ENCODE measurements at regions not wholly inside any gene's neighbourhood (a gene's known extent, or its start where the extent isn't known, plus 50 kb on each side); places are given as distances from the start of the nearest gene placed in this dataset.

DNA sequence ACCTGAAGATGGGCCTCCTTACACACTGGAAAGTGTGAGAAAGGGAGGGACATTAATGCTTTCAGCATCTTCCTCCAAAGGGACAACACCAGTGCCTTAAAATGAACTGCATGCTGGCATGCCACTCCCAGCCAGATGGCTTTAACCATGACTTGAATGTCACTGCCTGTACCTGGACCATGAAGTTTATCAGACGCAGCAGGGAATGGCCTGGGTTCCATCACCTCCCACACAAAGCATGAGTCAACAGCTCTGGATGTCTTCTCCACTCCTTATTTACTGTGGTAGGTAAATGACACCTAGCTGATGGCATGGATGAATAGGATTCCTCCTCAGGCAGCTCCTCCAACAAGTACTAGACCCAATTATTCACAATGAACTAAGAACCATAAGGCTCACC lies 645.6 kb downstream of the SOX5 start:
- no peaks in the 10 kb centered on the region for H3K27me3 ChIP-seq (ENCODE audit: control insufficient read depth, extremely low read depth, insufficient read depth, low read length)
- no peaks in the 10 kb centered on the region for H3K79me2 ChIP-seq (ENCODE audit: control insufficient read depth, insufficient read depth, low read length)
- H3K36me3 ChIP-seq (ENCODE audit: control insufficient read depth in 2 of 2, extremely low read depth in 1 of 2, insufficient read depth in 2 of 2, low read length in 2 of 2): no peaks in the 10 kb centered on the region
- no peak overlapping the region for H3K9ac ChIP-seq (ENCODE audit: control insufficient read depth, extremely low read depth, insufficient read depth, low read length)
- no peaks in the 10 kb centered on the region for H3K9me3 ChIP-seq (ENCODE audit: control insufficient read depth, low read depth, low read length)
- no peaks in the 10 kb centered on the region for H3K4me1 ChIP-seq (ENCODE audit: control insufficient read depth, extremely low read depth, insufficient read depth, low read length)
- dilution Hi-C loops (cut with MboI; ENCODE audit: extremely low pct_ligation_motif_present, low sequenced_read_pairs): no loop called here
- H3K27ac ChIP-seq (ENCODE audit: control insufficient read depth, insufficient read depth, low read length): no peak overlapping the region
- FAIRE-seq (no peak), DNase-seq (ENCODE audit: low read depth, low spot score) (no peak)
- H4K20me1 ChIP-seq (ENCODE audit: control insufficient read depth, extremely low read depth, insufficient read depth, low read length): no peaks in the 10 kb centered on the region
- H3K9me1 ChIP-seq (ENCODE audit: control insufficient read depth, extremely low read depth, insufficient read depth, low read length): no peaks in the 10 kb centered on the region
- TF ChIP-seq, protein P1, sequence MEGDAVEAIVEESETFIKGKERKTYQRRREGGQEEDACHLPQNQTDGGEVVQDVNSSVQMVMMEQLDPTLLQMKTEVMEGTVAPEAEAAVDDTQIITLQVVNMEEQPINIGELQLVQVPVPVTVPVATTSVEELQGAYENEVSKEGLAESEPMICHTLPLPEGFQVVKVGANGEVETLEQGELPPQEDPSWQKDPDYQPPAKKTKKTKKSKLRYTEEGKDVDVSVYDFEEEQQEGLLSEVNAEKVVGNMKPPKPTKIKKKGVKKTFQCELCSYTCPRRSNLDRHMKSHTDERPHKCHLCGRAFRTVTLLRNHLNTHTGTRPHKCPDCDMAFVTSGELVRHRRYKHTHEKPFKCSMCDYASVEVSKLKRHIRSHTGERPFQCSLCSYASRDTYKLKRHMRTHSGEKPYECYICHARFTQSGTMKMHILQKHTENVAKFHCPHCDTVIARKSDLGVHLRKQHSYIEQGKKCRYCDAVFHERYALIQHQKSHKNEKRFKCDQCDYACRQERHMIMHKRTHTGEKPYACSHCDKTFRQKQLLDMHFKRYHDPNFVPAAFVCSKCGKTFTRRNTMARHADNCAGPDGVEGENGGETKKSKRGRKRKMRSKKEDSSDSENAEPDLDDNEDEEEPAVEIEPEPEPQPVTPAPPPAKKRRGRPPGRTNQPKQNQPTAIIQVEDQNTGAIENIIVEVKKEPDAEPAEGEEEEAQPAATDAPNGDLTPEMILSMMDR (optimal IDR thresholded peaks at IDR 0.05 in 1 of 3, IDR thresholded peaks at IDR 0.05 in 1 of 3, conservative IDR thresholded peaks at IDR 0.05 in 1 of 3; ENCODE audit: extremely low read depth in 1 of 3, insufficient read depth in 2 of 3, low read length in 3 of 3): no peak
- TF ChIP-seq EZH2 (IDR thresholded peaks at IDR 0.05; ENCODE audit: low read length): no peak
- no peak overlapping the region for H3K4me2 ChIP-seq (ENCODE audit: control insufficient read depth, extremely low read depth, insufficient read depth, low read depth, low read length)
- H2AFZ ChIP-seq (ENCODE audit: control insufficient read depth, low read length): no peak overlapping the region
- no peak overlapping the region for H3K4me3 ChIP-seq (ENCODE audit: control insufficient read depth in 2 of 3, extremely low read depth in 1 of 3, insufficient read depth in 2 of 3, low read depth in 1 of 3, low read length in 3 of 3)

DNA sequence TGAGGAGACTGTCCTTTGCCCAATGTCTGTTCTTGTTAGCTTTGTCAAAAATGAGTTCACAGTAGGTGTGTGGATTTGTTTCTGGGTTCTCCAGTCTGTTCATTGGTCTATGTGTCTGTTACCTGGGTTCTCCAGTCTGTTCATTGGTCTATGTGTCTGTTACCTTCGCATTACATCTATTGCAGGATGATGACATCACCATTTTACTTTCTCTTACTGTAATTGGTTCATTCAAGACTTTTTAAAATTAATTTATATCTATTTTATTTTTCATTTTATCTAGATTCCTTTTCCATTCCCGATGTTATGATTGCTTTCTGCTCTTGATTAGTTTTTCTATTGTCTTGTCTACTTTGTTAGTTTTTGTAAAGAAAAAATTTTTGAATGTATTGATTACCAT lies 615.5 kb downstream of the SOX5 start:
- TF ChIP-seq, protein P1 (optimal IDR thresholded peaks at IDR 0.05 in 1 of 3, IDR thresholded peaks at IDR 0.05 in 1 of 3, conservative IDR thresholded peaks at IDR 0.05 in 1 of 3; ENCODE audit: extremely low read depth in 1 of 3, insufficient read depth in 2 of 3, low read length in 3 of 3): no peak
- no peak for TF ChIP-seq EZH2 (IDR thresholded peaks at IDR 0.05; ENCODE audit: low read length)
- H3K9me3 ChIP-seq (ENCODE audit: control insufficient read depth, low read depth, low read length): no peaks in the 10 kb centered on the region
- no peaks in the 10 kb centered on the region for H3K36me3 ChIP-seq (ENCODE audit: control insufficient read depth in 2 of 2, extremely low read depth in 1 of 2, insufficient read depth in 2 of 2, low read length in 2 of 2)
- H3K9me1 ChIP-seq (ENCODE audit: control insufficient read depth, extremely low read depth, insufficient read depth, low read length): no peaks in the 10 kb centered on the region
- no peaks in the 10 kb centered on the region for H3K27me3 ChIP-seq (ENCODE audit: control insufficient read depth, extremely low read depth, insufficient read depth, low read length)
- dilution Hi-C loops (cut with MboI; ENCODE audit: extremely low pct_ligation_motif_present, low sequenced_read_pairs): no loop called here
- no peak overlapping the region for H3K9ac ChIP-seq (ENCODE audit: control insufficient read depth, extremely low read depth, insufficient read depth, low read length)
- no peak for FAIRE-seq
- no peak overlapping the region for H3K27ac ChIP-seq (ENCODE audit: control insufficient read depth, insufficient read depth, low read length)
- DNase-seq (ENCODE audit: low read depth, low spot score): no peak
- no peaks in the 10 kb centered on the region for H4K20me1 ChIP-seq (ENCODE audit: control insufficient read depth, extremely low read depth, insufficient read depth, low read length)
- no peaks in the 10 kb centered on the region for H3K79me2 ChIP-seq (ENCODE audit: control insufficient read depth, insufficient read depth, low read length)
- H3K4me2 ChIP-seq (ENCODE audit: control insufficient read depth, extremely low read depth, insufficient read depth, low read depth, low read length): no peak overlapping the region
- no peak overlapping the region for H2AFZ ChIP-seq (ENCODE audit: control insufficient read depth, low read length)
- no peaks in the 10 kb centered on the region for H3K4me1 ChIP-seq (ENCODE audit: control insufficient read depth, extremely low read depth, insufficient read depth, low read length)
- no peak overlapping the region for H3K4me3 ChIP-seq (ENCODE audit: control insufficient read depth in 2 of 3, extremely low read depth in 1 of 3, insufficient read depth in 2 of 3, low read depth in 1 of 3, low read length in 3 of 3)

Data from keratinocyte (primary cell).